ENCODE measurements at regions not wholly inside any gene's neighbourhood (a gene's known extent, or its start where the extent isn't known, plus 50 kb on each side); places are given as distances from the start of the nearest gene placed in this dataset.

DNA sequence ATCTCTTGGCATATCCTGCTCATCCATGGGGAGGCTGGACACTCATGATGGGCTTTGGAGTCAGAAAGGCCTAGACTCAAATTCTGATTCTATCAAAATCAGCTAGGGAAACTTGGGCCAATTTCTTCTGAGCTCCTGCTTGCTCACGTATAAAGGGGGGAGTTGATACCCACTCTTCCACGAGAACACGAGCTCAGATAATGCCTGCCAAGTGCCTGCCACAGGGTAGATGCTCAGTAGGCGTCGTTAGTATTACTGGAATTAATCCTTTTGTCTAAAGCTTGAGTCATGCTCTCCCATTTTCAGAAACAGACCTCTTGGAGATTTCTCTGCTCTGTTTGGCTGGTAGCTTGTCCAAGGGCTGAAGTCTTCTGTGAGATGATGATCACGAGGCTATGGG, 238.3 kb upstream of the MVB12B start:
- ATAC-seq = no peak
- DNase-seq (ENCODE audit: low spot score) = no peak

DNA sequence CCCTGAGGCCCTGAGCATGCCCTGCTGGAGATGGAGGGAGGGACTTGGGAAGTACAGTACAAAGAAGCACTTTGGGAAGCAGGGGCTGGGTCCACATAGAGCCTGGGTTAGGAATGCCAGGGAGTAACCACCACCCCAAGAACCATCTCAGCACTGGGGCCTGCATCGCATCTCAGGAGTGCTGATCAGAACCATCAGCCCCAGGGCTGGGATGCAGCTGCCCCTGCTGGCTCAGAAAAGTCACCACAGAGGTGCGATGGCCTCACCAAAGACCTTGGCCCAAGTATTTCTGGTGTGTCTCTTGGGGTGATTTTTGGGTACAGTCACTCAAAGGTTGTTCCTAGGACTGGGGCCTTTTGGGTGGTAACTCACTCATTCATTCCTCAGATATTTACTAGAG, 236.8 kb upstream of the MVB12B start:
- ATAC-seq = no peak
- no peak for DNase-seq (ENCODE audit: low spot score)

DNA sequence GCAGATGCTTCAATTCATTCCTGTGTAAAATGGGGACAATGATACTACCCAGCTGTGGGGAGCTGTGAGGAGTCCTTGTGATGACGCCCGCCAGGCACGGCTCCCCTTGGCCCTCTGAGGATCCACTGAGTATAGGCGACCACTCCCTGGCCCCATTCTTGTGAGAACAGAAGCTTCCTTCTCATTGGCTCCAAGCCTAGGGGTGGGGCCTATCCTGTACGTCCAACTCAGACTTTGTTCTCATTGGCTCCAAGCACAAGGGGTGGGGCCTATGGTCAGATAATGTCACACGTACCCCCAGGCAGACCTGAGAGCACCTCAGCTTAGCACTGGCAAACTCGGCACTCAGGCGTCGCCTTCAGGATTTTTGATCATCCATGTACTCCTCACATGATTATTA, 232.9 kb upstream of the MVB12B start:
- ATAC-seq (no peak), DNase-seq (ENCODE audit: low spot score) (no peak)

DNA sequence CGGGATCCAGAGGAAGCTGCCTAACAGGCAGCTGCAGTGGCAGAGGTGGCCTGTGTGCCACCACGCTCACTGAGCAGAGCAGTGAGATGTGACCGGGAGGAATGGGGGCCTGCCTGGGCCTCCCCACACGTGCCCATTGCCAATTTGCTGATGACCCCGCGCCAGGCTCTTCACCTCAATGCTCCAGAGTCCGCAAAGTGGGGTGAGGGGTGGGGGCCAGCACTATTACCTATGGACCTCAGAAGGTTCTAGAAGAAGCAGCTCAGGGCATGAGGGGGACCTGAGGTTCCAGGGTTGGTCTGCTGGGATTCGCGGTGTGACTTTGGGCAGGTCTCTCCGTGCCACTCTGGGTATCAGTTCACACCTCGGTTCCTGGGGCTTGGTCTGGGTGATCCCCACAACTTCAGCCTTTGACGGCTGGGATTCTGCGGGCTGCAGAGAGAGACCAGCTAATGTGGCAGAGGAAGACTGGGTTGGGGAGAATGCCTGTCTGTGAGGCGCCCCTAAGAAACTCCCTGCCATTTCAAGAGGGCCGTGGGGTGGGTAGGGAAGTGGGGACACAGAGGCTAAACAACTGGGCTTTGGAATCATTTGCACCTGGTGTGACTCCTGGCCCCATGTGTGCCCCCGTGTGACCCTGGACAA, 231.0 kb upstream of the MVB12B start:
- DNase-seq (ENCODE audit: low spot score) (no peak), ATAC-seq (no peak)

DNA sequence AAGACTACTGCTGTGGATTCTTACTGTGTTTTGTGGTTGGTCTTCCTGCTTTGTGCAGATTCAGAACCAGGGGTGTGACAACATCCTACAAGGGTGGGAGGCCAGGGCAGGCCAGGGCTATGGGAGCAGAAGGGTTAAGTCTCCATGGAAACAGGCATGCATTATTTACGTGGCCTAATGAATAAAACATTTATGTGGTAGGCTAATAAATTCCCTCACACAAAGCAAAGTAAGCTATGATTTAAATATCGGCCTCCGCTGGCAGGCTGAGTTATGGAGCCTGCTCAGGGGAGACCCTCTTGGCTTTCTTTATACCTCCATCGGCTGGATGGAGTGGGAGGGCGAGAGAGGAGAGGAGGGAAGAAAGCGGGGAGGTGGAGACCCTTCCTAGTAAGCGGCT, 230.3 kb upstream of the MVB12B start:
- ATAC-seq = no peak

DNA sequence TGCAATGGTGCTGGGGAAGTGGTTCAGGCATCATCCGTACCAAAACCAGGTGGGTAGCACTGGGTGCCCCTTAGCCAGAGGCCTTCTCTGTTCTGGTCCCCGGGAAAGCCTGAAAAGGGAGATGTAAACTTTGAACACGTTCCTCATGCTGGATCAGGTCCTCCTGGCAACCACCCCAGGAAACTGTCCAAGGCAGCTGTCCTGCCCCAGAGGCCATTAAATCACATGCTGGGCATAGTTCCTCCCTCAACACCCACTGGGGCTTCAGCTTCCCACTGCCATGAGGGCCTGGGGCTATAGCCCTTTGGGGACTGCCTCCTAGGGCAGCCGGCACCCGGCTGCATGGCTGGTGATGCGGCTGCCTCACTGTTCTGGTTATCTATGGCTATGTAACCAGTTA, 228.9 kb upstream of the MVB12B start:
- ATAC-seq = peak; percentile 86

More for the DNA sequence above, 230.3 kb upstream of the MVB12B start:
- no peak for DNase-seq (ENCODE audit: low spot score)

DNA sequence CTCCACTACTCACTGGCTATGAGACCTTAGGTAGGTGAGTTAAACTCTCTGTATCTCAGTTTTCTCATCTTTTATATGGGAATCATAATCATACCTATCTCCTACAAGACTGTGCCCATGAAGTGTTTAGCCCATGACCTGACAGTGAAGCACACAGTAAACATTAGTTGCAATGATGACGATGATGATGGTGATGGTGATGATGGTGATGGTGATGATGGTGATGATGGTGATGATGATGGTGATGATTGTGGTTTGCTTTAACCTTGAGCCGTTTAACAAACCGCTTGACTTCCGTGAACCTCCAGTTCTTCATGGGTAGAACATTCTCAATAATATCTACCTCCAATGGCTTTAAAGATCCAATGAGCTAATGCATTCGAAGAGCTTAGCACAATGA, 220.2 kb upstream of the MVB12B start:
- no peak for DNase-seq (ENCODE audit: low spot score)
- ATAC-seq = no peak

More for the DNA sequence above, 228.9 kb upstream of the MVB12B start:
- peak; percentile 63 for DNase-seq (ENCODE audit: low spot score)

DNA sequence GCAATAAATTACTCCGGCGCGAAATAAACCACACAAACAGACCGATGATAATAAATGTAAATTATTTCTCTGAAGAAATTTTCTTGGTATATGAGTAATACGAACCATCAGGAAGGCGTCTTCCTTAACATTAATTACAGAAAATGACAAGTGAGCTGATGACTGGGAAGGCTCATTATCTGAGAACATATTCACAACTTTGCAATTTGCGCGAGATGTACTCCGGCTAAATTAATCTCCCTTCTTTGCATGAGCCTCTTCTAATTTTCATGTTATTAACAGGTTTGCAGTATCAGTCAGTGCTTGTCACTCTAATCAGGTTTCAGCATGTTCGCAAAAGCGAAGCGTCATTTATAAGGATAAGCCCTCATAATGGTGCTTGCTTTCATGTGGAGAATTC, 218.9 kb upstream of the MVB12B start:
- DNase-seq (ENCODE audit: low spot score) = no peak
- no peak for ATAC-seq

DNA sequence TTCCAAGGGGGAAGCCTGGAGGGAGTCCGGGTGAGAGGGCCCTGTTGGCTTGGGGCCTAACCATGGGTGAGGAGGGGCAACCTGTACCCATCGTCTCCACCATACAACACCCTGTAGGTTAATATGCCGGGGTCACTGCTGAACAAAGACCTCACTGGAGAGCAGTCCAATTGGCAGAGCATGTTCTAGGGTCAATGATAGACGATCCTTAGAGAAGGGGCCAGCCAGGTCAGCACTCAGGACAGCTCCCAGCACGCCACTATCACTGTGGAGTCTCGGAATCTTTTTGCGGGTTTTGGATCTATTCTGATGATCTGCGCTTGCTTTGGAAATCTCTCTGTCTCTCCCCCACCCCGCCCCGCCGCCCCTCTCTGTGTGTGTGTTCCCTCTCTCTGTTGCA, 218.4 kb upstream of the MVB12B start:
- no peak for DNase-seq (ENCODE audit: low spot score)

DNA sequence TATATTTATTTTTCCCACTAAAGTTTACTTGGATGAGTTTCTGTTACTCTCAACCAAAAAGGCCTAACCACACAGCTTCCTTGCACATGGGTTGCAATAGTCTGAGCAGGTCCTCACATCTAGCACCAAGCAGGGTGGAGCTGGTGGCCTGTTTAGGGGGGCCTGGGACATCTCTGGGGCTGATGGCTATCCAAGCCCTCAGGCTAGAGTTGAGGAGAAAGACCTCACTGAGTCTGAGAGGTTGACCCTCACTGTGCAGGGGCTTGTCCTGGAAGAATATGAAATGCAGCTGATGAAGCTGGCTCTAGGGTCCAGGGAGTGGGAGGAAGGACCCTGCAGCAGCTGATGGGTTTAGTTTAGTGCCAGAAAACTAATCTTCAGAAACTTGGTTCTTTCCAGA, 217.1 kb upstream of the MVB12B start:
- no peak for ATAC-seq
- DNase-seq (ENCODE audit: low spot score) = no peak

More for the DNA sequence above, 218.4 kb upstream of the MVB12B start:
- peak; percentile 52 for ATAC-seq

DNA sequence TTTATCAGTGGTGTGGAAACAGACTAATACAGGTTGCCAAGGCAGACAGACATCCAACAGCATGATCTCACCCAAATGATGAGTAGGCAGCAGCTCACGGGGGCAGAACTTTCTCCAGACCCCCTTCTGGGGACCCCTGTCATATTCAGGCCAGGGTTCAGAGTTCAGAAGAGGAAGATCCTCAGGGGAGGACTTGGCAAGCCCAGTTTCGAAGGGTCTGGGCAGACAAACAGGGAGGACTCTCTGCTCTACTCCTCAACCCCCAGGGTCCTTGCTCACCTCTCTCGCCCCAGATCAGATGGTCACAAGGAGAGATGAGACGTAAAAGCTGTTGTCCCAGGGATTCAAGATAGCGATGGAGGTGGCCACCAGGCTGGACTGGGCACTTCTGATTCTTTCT, 215.1 kb upstream of the MVB12B start:
- no peak for ATAC-seq

DNA sequence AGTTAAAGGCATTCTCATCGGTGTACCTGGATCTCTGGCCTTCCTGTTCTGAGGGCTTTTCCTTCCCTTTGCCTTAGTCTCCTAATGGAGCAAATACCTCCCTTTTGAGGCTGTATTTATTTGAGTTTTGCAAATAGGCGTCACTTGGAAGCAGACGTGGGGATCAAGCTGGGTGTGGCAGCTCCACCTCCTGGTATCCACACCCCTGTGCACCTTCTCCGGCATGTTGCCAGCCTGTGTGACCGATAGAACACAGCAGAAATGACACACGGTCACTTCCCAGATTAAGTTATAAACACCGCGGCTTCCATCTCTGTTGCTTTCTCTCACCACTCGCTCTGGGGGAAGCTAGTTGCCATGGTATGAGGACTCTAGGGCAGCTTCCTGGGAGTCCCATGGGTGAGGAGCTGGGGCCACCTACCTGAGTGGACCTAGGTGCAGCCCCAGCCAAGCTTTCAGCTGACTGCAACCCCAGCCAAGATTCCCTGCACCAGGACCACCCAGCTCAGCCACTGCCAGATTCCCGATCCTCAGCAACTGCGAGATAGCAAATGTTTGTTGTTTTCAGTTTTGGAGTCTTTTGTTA, 214.4 kb upstream of the MVB12B start:
- no peak for ATAC-seq
- DNase-seq (ENCODE audit: low spot score) = no peak

More for the DNA sequence above, 215.1 kb upstream of the MVB12B start:
- DNase-seq (ENCODE audit: low spot score) = no peak

DNA sequence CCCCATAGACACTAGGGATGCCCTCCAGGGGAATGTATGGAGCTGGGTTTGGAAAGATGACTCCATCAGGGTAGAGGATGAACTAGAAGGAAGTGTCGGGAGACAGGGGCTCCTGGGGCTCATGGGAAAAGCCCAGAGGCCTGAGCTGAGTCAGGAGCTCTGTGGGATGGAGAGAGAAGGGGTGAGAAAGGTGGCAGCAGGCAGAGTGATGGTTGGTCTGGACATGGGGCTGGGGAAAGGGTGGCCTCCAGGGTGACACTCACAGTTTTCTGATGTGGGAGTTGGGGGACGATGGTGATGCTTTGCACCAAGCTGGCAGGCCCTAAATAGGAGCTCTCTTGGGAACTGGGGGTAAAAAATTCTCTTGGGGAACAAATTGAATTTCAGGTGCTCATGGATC, 213.5 kb upstream of the MVB12B start:
- ATAC-seq (no peak), DNase-seq (ENCODE audit: low spot score) (peak; percentile 26)

DNA sequence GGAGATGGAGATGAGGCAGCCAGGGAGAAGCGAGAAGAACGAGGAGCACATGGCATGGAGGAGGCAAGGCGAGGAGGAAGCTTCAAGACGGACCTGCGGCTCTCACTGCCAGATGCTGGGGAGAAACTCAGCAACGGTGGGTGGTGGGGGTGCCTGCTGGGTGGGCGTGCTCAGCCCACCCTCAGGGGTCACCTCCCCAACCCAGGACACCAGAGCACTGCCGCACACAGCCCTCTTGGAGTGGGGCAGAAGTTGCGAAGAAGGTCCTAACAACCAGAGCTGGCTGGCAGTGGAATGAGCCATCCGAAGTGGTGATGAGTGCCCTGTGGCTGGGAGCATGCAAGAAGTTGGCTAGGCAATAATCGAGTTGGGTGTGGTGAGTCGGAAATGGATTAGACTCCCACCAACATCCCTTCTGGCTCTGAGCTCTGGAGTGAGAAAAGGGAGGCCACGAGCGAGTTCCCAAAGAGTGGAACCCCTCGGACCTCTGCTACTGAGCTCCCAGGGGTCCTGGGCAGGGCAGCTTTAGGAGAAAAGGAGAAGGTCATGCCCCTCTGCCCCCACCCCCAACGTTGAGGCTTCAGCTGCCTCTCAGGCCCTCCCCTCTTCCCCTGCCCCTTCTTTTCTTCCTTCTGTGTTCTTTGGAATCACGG, 212.7 kb upstream of the MVB12B start:
- ATAC-seq (no peak), DNase-seq (ENCODE audit: low spot score) (peak; percentile 33)

DNA sequence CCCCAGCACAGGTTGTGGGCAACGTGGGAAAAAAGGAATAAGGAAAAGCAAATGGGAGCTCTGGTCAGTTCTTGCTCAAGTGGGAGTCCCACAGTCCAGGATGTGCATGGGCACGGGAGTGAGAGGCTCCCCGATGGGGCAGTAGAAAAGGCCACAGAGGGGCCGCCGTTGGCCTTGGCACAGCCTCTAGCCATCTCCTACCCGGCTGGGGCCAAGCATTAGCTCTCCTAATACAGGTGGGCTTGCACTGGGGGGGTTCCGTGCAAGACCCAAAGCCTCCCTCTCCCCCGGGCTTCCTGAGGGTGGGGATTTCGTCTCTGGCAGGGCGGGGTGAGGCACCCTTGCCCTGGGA, 212.2 kb upstream of the MVB12B start:
- peak; percentile 24 for DNase-seq (ENCODE audit: low spot score)
- no peak for ATAC-seq

DNA sequence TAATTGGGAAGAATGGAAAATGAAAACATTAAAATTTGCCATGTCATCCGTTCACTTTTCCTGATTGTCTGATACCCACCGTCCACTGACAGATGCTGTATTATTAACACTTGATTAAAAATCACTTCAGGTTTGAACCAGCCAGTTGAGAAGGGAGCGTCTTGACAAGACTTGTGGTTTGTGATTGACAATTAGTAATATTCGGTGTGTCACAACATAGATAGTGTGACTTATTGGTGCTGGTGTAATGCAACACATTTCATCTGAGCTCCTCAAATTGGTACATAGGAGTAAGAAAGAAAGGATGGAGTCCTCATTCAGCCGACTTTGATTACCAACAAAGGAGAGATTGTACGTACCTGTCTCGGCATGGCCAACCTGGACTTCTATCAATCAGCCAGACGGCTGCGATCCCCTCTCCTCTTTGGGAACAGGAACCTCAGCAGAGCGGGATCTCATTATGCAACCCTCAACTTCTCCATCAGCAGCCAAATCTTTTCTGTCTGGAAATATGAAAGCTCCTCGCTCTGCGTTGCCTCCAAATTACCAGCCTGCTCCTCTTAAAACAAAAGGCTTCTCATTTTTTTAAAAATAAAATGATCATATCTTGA, 211.7 kb upstream of the MVB12B start:
- DNase-seq (ENCODE audit: low spot score) = no peak
- ATAC-seq = no peak

DNA sequence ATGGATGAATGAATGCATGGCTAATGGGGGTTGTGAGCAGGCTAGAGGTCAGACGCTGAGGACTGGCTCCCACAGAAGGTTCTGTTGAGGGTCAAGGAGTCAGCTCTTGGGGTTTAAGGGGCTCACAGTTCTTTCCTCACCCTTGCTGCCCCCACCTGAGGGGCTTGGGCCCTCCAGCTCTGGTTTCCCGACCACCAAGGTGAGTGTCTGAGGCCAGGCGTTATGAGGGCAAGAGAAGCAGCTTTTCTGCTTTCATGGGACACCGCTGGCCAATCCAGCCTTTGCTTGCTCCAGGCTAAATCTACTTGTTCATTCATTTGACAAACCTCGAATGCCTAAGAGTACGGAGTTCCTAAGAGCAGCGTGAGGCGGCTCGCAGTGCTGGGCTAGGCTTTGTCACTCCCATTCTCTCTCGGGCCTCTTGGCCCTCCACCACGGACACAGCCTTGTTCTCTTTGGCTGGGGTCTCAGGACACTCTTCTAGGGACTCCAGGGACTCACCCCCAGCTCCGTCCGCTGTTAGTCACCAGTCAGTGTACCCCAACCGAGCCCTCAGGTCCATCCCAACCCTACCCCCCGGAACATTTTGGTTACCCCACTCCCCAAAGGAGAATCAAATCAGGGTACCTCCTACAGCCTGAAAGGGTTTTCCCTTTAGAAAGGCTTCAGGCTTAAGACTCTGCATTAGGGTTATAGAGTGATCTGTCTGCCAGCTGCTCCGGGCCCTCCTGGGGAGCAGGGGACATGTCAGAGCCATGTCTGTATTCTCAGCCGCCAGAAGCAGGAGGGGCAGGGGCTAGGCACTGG, 210.1 kb upstream of the MVB12B start:
- ATAC-seq (no peak), DNase-seq (ENCODE audit: low spot score) (peak; percentile 21)

DNA sequence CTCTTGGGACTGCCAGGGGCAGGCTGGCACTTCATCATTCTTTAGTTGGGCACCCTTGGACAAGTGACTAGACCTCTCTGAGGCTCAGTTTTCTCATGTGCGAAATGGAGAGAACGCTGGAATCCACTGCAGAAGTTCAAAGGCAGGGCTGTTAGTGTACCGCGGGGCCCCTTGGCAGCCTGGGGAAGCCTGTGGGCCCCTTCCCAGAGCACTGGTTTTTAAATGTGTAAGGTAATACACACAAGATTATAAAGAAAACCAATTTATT, 209.5 kb upstream of the MVB12B start:
- ATAC-seq (no peak), DNase-seq (ENCODE audit: low spot score) (peak; percentile 7)

DNA sequence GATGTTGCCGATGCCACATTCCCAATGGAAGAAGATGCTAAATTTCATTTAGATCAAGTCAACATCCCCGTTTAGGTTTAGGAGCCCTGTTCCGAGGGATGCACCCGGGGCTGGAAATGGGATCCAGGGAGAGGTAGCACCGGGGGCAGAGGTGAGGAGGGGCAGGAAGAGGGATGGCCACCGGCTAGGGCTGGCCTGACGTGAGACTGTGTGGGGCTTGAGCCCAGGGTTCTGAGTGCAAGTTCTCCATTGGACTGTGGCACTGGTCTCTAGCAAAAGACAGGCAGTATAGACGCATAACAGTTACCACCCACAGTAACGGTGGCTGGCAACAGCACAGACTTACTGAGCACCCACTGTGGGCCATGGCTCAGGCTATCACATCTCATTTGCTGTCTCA, 209.0 kb upstream of the MVB12B start:
- ATAC-seq = no peak
- DNase-seq (ENCODE audit: low spot score) = peak; percentile 11

DNA sequence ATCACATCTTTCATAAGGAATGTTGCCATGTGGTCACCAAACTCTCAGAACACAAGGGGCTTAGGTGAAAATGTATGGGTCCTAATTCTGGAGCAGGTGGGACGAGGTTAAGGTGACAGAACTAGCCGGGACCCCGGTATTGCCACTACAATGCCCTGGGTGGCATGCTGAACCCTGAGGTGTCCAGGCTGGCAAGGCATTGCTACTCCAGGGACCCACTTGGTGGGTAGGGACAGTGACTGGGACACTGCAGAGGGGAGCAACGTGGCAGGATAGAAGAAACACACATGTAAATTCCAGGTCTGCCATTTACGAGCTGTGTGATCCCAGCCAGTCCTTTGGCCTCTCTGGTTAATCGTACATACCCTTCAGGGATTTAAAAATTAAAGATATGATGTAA, 206.9 kb upstream of the MVB12B start:
- DNase-seq (ENCODE audit: low spot score) (peak; percentile 23), ATAC-seq (no peak)

DNA sequence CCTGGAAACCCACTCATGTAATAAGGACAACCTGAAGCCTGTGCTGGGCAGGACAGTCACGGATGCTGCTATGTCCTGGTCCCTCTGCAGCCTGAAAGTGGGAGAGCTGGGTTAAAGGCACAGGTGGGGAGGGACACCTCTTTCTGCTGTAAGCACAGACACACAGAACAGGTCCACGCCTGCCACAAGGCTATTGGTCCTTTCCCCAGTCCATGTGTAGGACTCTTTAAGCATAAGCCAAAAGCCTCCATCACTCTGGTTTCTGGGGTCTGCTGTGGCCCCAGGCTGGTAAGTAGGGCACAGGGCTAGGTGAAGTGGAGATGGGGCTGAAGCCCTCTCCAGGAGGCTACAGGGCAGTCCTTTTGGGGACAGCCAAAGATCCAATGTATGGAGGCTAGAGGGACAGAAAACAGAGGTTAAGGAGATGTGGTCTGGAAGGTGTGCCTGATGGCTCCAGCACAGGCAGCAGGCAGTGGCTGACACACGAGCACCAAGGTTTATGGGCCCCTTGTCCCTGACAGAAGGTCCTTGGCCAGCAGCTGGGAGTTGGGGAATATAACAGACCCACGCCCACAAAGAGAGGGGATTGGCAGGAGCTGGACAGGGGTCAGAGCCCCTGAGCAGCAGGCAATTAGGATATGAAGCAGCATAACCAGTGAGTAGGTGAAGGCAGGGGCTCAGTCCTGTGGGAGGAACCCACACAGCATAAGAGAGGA, 203.6 kb upstream of the MVB12B start:
- DNase-seq (ENCODE audit: low spot score) = peak; percentile 30

More for the DNA sequence above, 203.6 kb upstream of the MVB12B start:
- no peak for ATAC-seq
